ENCODE measurements at regions not wholly inside any gene's neighbourhood (a gene's known extent, or its start where the extent isn't known, plus 50 kb on each side); places are given as distances from the start of the nearest gene placed in this dataset.

- no peak overlapping the region for H3K18ac ChIP-seq (ENCODE audit: low read length)
- H3K27ac ChIP-seq (replicated peaks; ENCODE audit: low read length): no peak overlapping the region
- H2BK5ac ChIP-seq (ENCODE audit: low read length): no peak overlapping the region
- no peak overlapping the region for H4K8ac ChIP-seq (ENCODE audit: low read depth, low read length)
- no peaks in the 10 kb centered on the region for H3K4me1 ChIP-seq (ENCODE audit: control insufficient read depth in 2 of 2, insufficient read depth in 1 of 2, low read depth in 1 of 2, low read length in 2 of 2)
- H2BK120ac ChIP-seq (ENCODE audit: low read depth, low read length): no peak overlapping the region
- H3K79me1 ChIP-seq (ENCODE audit: low read depth, low read length): no peaks in the 10 kb centered on the region
- H2BK15ac ChIP-seq (ENCODE audit: low read length): no peak overlapping the region
- no CpG with 5 or more reads among the region's 4 CpGs for WGBS, 2 donors (ENCODE audit: extremely low coverage in 2 of 2, insufficient read length in 2 of 2, insufficient replicate concordance in 1 of 2)
- H2AFZ ChIP-seq (ENCODE audit: low read length): no peak overlapping the region
- no peak overlapping the region for H3K9ac ChIP-seq (ENCODE audit: low read depth, low read length, poor library complexity)
- DNase-seq (ENCODE audit: low spot score): no peak
- H3K23ac ChIP-seq (ENCODE audit: low read depth, low read length, poor library complexity): no peak overlapping the region
- no peaks in the 10 kb centered on the region for H3K9me3 ChIP-seq (replicated peaks in 1 of 2; ENCODE audit: control insufficient read depth in 2 of 2, insufficient read depth in 1 of 2, low read depth in 1 of 2, low read length in 2 of 2)
- H3K36me3 ChIP-seq (replicated peaks in 1 of 2; ENCODE audit: control insufficient read depth in 2 of 2, insufficient read depth in 2 of 2, low read length in 2 of 2): no peaks in the 10 kb centered on the region
- H2AK5ac ChIP-seq (ENCODE audit: low read depth, low read length): no peak overlapping the region
- no peak overlapping the region for H3K4me3 ChIP-seq (ENCODE audit: low read length in 2 of 2)
- H3K4ac ChIP-seq (ENCODE audit: low read length): no peak overlapping the region
- H3K14ac ChIP-seq (ENCODE audit: low read length): no peak overlapping the region
- H3K27me3 ChIP-seq (ENCODE audit: control insufficient read depth in 3 of 3, insufficient read depth in 3 of 3, low read depth in 1 of 3, low read length in 3 of 3): no peaks in the 10 kb centered on the region
- H4K91ac ChIP-seq (ENCODE audit: low read depth, low read length, poor library complexity): no peak overlapping the region
- no peak overlapping the region for H2BK12ac ChIP-seq (ENCODE audit: low read length)
- H3K4me2 ChIP-seq (ENCODE audit: insufficient read depth, low read length, poor library complexity, severe bottlenecking): no peak overlapping the region
Measured at GRCh38 chr19:31595521-31595920, 246.3 kb upstream of the TSHZ3 start.

- no peak overlapping the region for H3K23ac ChIP-seq (ENCODE audit: low read depth, low read length, poor library complexity)
- no CpG with 5 or more reads among the region's 8 CpGs for WGBS, 2 donors (ENCODE audit: extremely low coverage in 2 of 2, insufficient read length in 2 of 2, insufficient replicate concordance in 1 of 2)
Measured at GRCh38 chr19:31596751-31597150, 247.5 kb upstream of the TSHZ3 start.

GRCh38 chr19:31597616-31598015 lies 248.4 kb upstream of the TSHZ3 start:
- no CpG with 5 or more reads among the region's 9 CpGs for WGBS, 2 donors (ENCODE audit: extremely low coverage in 2 of 2, insufficient read length in 2 of 2, insufficient replicate concordance in 1 of 2)
- H3K18ac ChIP-seq (ENCODE audit: low read length): no peak overlapping the region
- H3K23ac ChIP-seq (ENCODE audit: low read depth, low read length, poor library complexity): no peak overlapping the region
- H2AK5ac ChIP-seq (ENCODE audit: low read depth, low read length): no peak overlapping the region
- no peak overlapping the region for H2BK15ac ChIP-seq (ENCODE audit: low read length)
- no peak for DNase-seq (ENCODE audit: low spot score)
- H4K91ac ChIP-seq (ENCODE audit: low read depth, low read length, poor library complexity): no peak overlapping the region
- H2BK120ac ChIP-seq (ENCODE audit: low read depth, low read length): no peak overlapping the region
- H3K4ac ChIP-seq (ENCODE audit: low read length): no peak overlapping the region
- no peak overlapping the region for H3K4me3 ChIP-seq (ENCODE audit: low read length in 2 of 2)
- H3K14ac ChIP-seq (ENCODE audit: low read length): no peak overlapping the region
- H3K4me2 ChIP-seq (ENCODE audit: insufficient read depth, low read length, poor library complexity, severe bottlenecking): no peak overlapping the region
- H2BK12ac ChIP-seq (ENCODE audit: low read length): no peak overlapping the region
- H4K8ac ChIP-seq (ENCODE audit: low read depth, low read length): no peak overlapping the region
- no peak overlapping the region for H3K9ac ChIP-seq (ENCODE audit: low read depth, low read length, poor library complexity)
- no peak overlapping the region for H2AFZ ChIP-seq (ENCODE audit: low read length)
- H3K79me1 ChIP-seq (ENCODE audit: low read depth, low read length): no peaks in the 10 kb centered on the region
- no peaks in the 10 kb centered on the region for H3K9me3 ChIP-seq (replicated peaks in 1 of 2; ENCODE audit: control insufficient read depth in 2 of 2, insufficient read depth in 1 of 2, low read depth in 1 of 2, low read length in 2 of 2)
- no peak overlapping the region for H3K27ac ChIP-seq (replicated peaks; ENCODE audit: low read length)
- H3K4me1 ChIP-seq (ENCODE audit: control insufficient read depth in 2 of 2, insufficient read depth in 1 of 2, low read depth in 1 of 2, low read length in 2 of 2): no peaks in the 10 kb centered on the region
- no peak overlapping the region for H2BK5ac ChIP-seq (ENCODE audit: low read length)
- H3K27me3 ChIP-seq (ENCODE audit: control insufficient read depth in 3 of 3, insufficient read depth in 3 of 3, low read depth in 1 of 3, low read length in 3 of 3): no peaks in the 10 kb centered on the region
- H3K36me3 ChIP-seq (replicated peaks in 1 of 2; ENCODE audit: control insufficient read depth in 2 of 2, insufficient read depth in 2 of 2, low read length in 2 of 2): no peaks in the 10 kb centered on the region

More at GRCh38 chr19:31596751-31597150, 247.5 kb upstream of the TSHZ3 start:
- Histone ChIP-seq H3K4me2 (ENCODE audit: insufficient read depth, low read length, poor library complexity, severe bottlenecking) (no peak overlapping the region), H3K9me3 (replicated peaks in 1 of 2; ENCODE audit: control insufficient read depth in 2 of 2, insufficient read depth in 1 of 2, low read depth in 1 of 2, low read length in 2 of 2) (no peaks in the 10 kb centered on the region), H3K27ac (replicated peaks; ENCODE audit: low read length) (no peak overlapping the region), H2BK15ac (ENCODE audit: low read length) (no peak overlapping the region), H2BK5ac (ENCODE audit: low read length) (no peak overlapping the region), H3K27me3 (ENCODE audit: control insufficient read depth in 3 of 3, insufficient read depth in 3 of 3, low read depth in 1 of 3, low read length in 3 of 3) (no peaks in the 10 kb centered on the region), H3K79me1 (ENCODE audit: low read depth, low read length) (no peaks in the 10 kb centered on the region), H3K18ac (ENCODE audit: low read length) (no peak overlapping the region), H3K36me3 (replicated peaks in 1 of 2; ENCODE audit: control insufficient read depth in 2 of 2, insufficient read depth in 2 of 2, low read length in 2 of 2) (no peaks in the 10 kb centered on the region), H2AK5ac (ENCODE audit: low read depth, low read length) (no peak overlapping the region), H3K4me1 (ENCODE audit: control insufficient read depth in 2 of 2, insufficient read depth in 1 of 2, low read depth in 1 of 2, low read length in 2 of 2) (no peaks in the 10 kb centered on the region), H2AFZ (ENCODE audit: low read length) (no peak overlapping the region), H3K14ac (ENCODE audit: low read length) (no peak overlapping the region), H3K4me3 (ENCODE audit: low read length in 2 of 2) (no peak overlapping the region), H3K9ac (ENCODE audit: low read depth, low read length, poor library complexity) (no peak overlapping the region), H3K4ac (ENCODE audit: low read length) (no peak overlapping the region), H4K8ac (ENCODE audit: low read depth, low read length) (no peak overlapping the region), H4K91ac (ENCODE audit: low read depth, low read length, poor library complexity) (no peak overlapping the region), H2BK120ac (ENCODE audit: low read depth, low read length) (no peak overlapping the region), H2BK12ac (ENCODE audit: low read length) (no peak overlapping the region)
- no peak for DNase-seq (ENCODE audit: low spot score)

GRCh38 chr19:31598730-31599238 lies 249.5 kb upstream of the TSHZ3 start:
- H2AFZ ChIP-seq (ENCODE audit: low read length): no peak overlapping the region
- no peak overlapping the region for H3K4me2 ChIP-seq (ENCODE audit: insufficient read depth, low read length, poor library complexity, severe bottlenecking)
- H3K9me3 ChIP-seq (replicated peaks in 1 of 2; ENCODE audit: control insufficient read depth in 2 of 2, insufficient read depth in 1 of 2, low read depth in 1 of 2, low read length in 2 of 2): no peaks in the 10 kb centered on the region
- H2BK5ac ChIP-seq (ENCODE audit: low read length): no peak overlapping the region
- no peak overlapping the region for H3K9ac ChIP-seq (ENCODE audit: low read depth, low read length, poor library complexity)
- H2AK5ac ChIP-seq (ENCODE audit: low read depth, low read length): no peak overlapping the region
- no peak for DNase-seq (ENCODE audit: low spot score)
- H3K27ac ChIP-seq (replicated peaks; ENCODE audit: low read length): no peak overlapping the region
- WGBS, 2 donors (ENCODE audit: extremely low coverage in 2 of 2, insufficient read length in 2 of 2, insufficient replicate concordance in 1 of 2): no CpG with 5 or more reads among the region's 2 CpGs
- H3K36me3 ChIP-seq (replicated peaks in 1 of 2; ENCODE audit: control insufficient read depth in 2 of 2, insufficient read depth in 2 of 2, low read length in 2 of 2): no peaks in the 10 kb centered on the region
- no peak overlapping the region for H2BK15ac ChIP-seq (ENCODE audit: low read length)
- H3K27me3 ChIP-seq (ENCODE audit: control insufficient read depth in 3 of 3, insufficient read depth in 3 of 3, low read depth in 1 of 3, low read length in 3 of 3): no peaks in the 10 kb centered on the region
- H2BK120ac ChIP-seq (ENCODE audit: low read depth, low read length): no peak overlapping the region
- no peak overlapping the region for H3K4me3 ChIP-seq (ENCODE audit: low read length in 2 of 2)
- no peaks in the 10 kb centered on the region for H3K4me1 ChIP-seq (ENCODE audit: control insufficient read depth in 2 of 2, insufficient read depth in 1 of 2, low read depth in 1 of 2, low read length in 2 of 2)
- H3K79me1 ChIP-seq (ENCODE audit: low read depth, low read length): no peaks in the 10 kb centered on the region
- no peak overlapping the region for H2BK12ac ChIP-seq (ENCODE audit: low read length)
- no peak overlapping the region for H3K14ac ChIP-seq (ENCODE audit: low read length)
- H4K8ac ChIP-seq (ENCODE audit: low read depth, low read length): no peak overlapping the region
- H4K91ac ChIP-seq (ENCODE audit: low read depth, low read length, poor library complexity): no peak overlapping the region
- no peak overlapping the region for H3K23ac ChIP-seq (ENCODE audit: low read depth, low read length, poor library complexity)
- no peak overlapping the region for H3K4ac ChIP-seq (ENCODE audit: low read length)
- H3K18ac ChIP-seq (ENCODE audit: low read length): no peak overlapping the region

Data from neuronal stem cell (in vitro differentiated cells).